CD4-positive, alpha-beta T cell (primary cell): ENCODE measurements at regions not wholly inside any gene's neighbourhood (a gene's known extent, or its start where the extent isn't known, plus 50 kb on each side); places are given as distances from the start of the nearest gene placed in this dataset.

Experiments
- ATAC-seq: fragments of 200-7000 bp; cut with Tn5 transposase; one replicate; pipeline ENCODE4 v1.10.0; 2022; ENCODE audit warnings: mild to moderate bottlenecking; ENCODE audit not compliant: poor library complexity
- CTCF ChIA-PET: fragments of 350-600 bp; sonication (Branson Sonifier 250); formaldehyde crosslinking; loops from one replicate; lab custom pipeline; 2021; ENCODE audit warnings: antibody characterized with exemption, inconsistent platforms; lab: Charles Lee
- POLR2A ChIA-PET: fragments of 350-600 bp; sonication (Branson Sonifier 250); formaldehyde crosslinking; loops from one replicate; lab custom pipeline; 2021; ENCODE audit warnings: antibody characterized with exemption, inconsistent platforms; lab: Charles Lee
- DNase-seq, 14 experiments: peaks; one replicate each; pipeline ENCODE4 v3.0.0-alpha.2; 2013 to 2020; ENCODE audit warnings: mixed read lengths in 2 of 14
- H3K27ac ChIP-seq, 2 donors: one replicate each; pipeline versions ENCODE4 v1.5.1 to v1.7.0; 2013; ENCODE audit warnings: low read length in 2 of 2, low read depth in 1 of 2, mild to moderate bottlenecking in 1 of 2
- H3K27me3 ChIP-seq, 2 experiments: 1 replicate in 1 of 2; 2 replicates in 1 of 2; pipeline versions ENCODE4 v1.6.1 to v1.7.0; 2013; ENCODE audit warnings: low read length in 2 of 2, control low read depth in 1 of 2, mild to moderate bottlenecking in 1 of 2, moderate library complexity in 1 of 2; ENCODE audit not compliant: insufficient read depth in 2 of 2, control insufficient read depth in 1 of 2
- H3K36me3 ChIP-seq: one replicate; pipeline ENCODE4 v1.6.1; 2013; ENCODE audit warnings: low read length, control low read depth; ENCODE audit not compliant: insufficient read depth
- H3K4me1 ChIP-seq: one replicate; pipeline ENCODE4 v1.6.1; 2013; ENCODE audit warnings: low read length, control low read depth; ENCODE audit not compliant: insufficient read depth
- H3K4me3 ChIP-seq: one replicate; pipeline ENCODE4 v1.5.1; 2013; ENCODE audit warnings: mild to moderate bottlenecking, low read length, moderate library complexity
- H3K9me3 ChIP-seq, 2 experiments: 1 replicate in 1 of 2; 2 replicates in 1 of 2; pipeline versions ENCODE4 v1.6.1 to v1.7.0; 2013; ENCODE audit warnings: low read length in 2 of 2, mild to moderate bottlenecking in 2 of 2, control low read depth in 1 of 2, moderate library complexity in 1 of 2; ENCODE audit not compliant: control insufficient read depth in 1 of 2, insufficient read depth in 1 of 2
- H3K27ac Mint-ChIP-seq: one replicate; pipeline ENCODE4 v1.8.0; 2020; ENCODE audit warnings: mixed read lengths
- H3K27me3 Mint-ChIP-seq: one replicate; pipeline ENCODE4 v1.8.0; 2021; ENCODE audit warnings: mixed read lengths
- H3K36me3 Mint-ChIP-seq: one replicate; pipeline ENCODE4 v1.8.0; 2021; ENCODE audit warnings: low read depth, mixed read lengths
- H3K4me1 Mint-ChIP-seq: one replicate; pipeline ENCODE4 v1.8.0; 2021; ENCODE audit warnings: low read depth, mixed read lengths
- H3K4me3 Mint-ChIP-seq: one replicate; pipeline ENCODE4 v1.8.0; 2020; ENCODE audit warnings: mild to moderate bottlenecking, mixed read lengths
- H3K9me3 Mint-ChIP-seq: one replicate; pipeline ENCODE4 v1.8.0; 2020; ENCODE audit warnings: mixed read lengths
- CTCF ChIP-seq: fragments of 200-600 bp; IDR thresholded peaks from one replicate; pipeline ENCODE4 v1.8.0; 2022; ENCODE audit warnings: antibody characterized with exemption, mild to moderate bottlenecking
- intact Hi-C, 2 experiments: fragments of 100-400 bp; cut with DNase I in 1 of 2; cut with micrococcal nuclease in 1 of 2; formaldehyde crosslinking; loops; one replicate each; pipeline versions ENCODE4 v1.15.1 to v1.9.0; 2023 to 2025; cut with DNase I, micrococcal nuclease

- Mint-ChIP-seq H3K9me3 (peaks cover 2% of the 10 kb centered on the region), H3K4me1 (no peaks in the 10 kb centered on the region), H3K4me3 (no peak overlapping the region), H3K36me3 (no peaks in the 10 kb centered on the region), H3K27ac (no peak overlapping the region), H3K27me3 (no peaks in the 10 kb centered on the region)
- ChIA-PET CTCF (no interaction called here), POLR2A (no interaction called here)
- intact Hi-C loops = no loop called here
- no peaks in the 10 kb centered on the region for H3K27me3 ChIP-seq
- ATAC-seq (no peak), DNase-seq (no peak)
- H3K27ac ChIP-seq = no peak overlapping the region
- TF ChIP-seq CTCF = no peak
- H3K4me1 ChIP-seq = no peaks in the 10 kb centered on the region
- H3K9me3 ChIP-seq = no peaks in the 10 kb centered on the region
- no peak overlapping the region for H3K4me3 ChIP-seq
- H3K36me3 ChIP-seq = no peaks in the 10 kb centered on the region
Observed at GRCh38 chr18:64488698-64489097, 339.8 kb upstream of the LINC00305 start.

- intact Hi-C loops = no loop called here
- H3K27me3 Mint-ChIP-seq = no peaks in the 10 kb centered on the region
- DNase-seq (no peak), ATAC-seq (no peak)
- peaks cover 0 to 3% of the 10 kb centered on the region in 2 experiments for H3K9me3 ChIP-seq
- H3K27ac ChIP-seq = no peak overlapping the region
- H3K27ac Mint-ChIP-seq = no peak overlapping the region
- no peaks in the 10 kb centered on the region for H3K36me3 Mint-ChIP-seq
- H3K36me3 ChIP-seq = no peaks in the 10 kb centered on the region
- peaks cover 4% of the 10 kb centered on the region for H3K9me3 Mint-ChIP-seq
- H3K27me3 ChIP-seq = no peaks in the 10 kb centered on the region
- H3K4me1 ChIP-seq = no peaks in the 10 kb centered on the region
- no peak overlapping the region for H3K4me3 ChIP-seq
- no peak for TF ChIP-seq CTCF
- CTCF ChIA-PET = no interaction called here
- H3K4me1 Mint-ChIP-seq = no peaks in the 10 kb centered on the region
- no peak overlapping the region for H3K4me3 Mint-ChIP-seq
- POLR2A ChIA-PET = no interaction called here
Observed at GRCh38 chr18:64474773-64475172, 325.9 kb upstream of the LINC00305 start.

GRCh38 chr18:64474255-64474654 is 325.4 kb upstream of the LINC00305 start:
- no peak overlapping the region for H3K4me3 Mint-ChIP-seq
- no peak for TF ChIP-seq CTCF
- POLR2A ChIA-PET = no interaction called here
- no peak overlapping the region for H3K27ac ChIP-seq
- DNase-seq (no peak), ATAC-seq (no peak)
- H3K27me3 Mint-ChIP-seq = no peaks in the 10 kb centered on the region
- no peaks in the 10 kb centered on the region for H3K36me3 Mint-ChIP-seq
- H3K4me1 Mint-ChIP-seq = no peaks in the 10 kb centered on the region
- CTCF ChIA-PET = no interaction called here
- intact Hi-C loops = no loop called here
- H3K36me3 ChIP-seq = no peaks in the 10 kb centered on the region
- H3K9me3 ChIP-seq = peaks cover 0 to 3% of the 10 kb centered on the region in 2 experiments
- no peak overlapping the region for H3K4me3 ChIP-seq
- peaks cover 4% of the 10 kb centered on the region for H3K9me3 Mint-ChIP-seq
- no peaks in the 10 kb centered on the region for H3K27me3 ChIP-seq
- no peak overlapping the region for H3K27ac Mint-ChIP-seq
- H3K4me1 ChIP-seq = no peaks in the 10 kb centered on the region
